ENCODE measurements at regions not wholly inside any gene's neighbourhood (a gene's known extent, or its start where the extent isn't known, plus 50 kb on each side); places are given as distances from the start of the nearest gene placed in this dataset.

DNA sequence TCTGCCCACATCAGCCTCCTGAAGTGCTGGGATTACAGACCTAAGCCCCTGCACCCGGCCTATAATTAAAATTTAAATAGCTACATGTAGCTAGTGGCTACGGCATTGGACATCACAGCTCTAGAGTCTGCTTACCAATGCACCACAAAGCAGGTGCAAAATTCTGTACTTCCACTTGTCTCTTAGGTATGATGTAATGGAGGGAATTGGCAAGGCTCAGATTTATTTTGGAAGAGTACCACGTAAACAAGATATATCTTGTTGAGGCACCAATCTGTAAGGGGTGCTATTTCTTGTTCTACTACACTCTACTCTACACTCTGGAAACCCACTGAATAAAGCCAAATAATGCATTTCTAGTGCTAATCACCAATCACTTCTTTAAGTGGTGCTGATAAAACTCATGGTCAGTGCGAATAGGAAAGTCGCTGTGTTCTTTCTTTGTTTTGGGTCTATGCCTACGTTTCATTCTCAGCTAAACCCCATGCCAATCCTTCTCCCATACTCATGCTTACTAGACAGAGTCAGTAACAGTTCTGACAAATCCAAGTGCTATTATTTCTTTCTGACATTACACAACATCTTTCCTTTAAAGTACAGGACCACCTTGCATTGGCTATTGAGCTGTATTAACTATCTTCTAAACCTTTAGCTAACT is 92.3 kb downstream of the GC start:
- Mint-ChIP-seq H3K4me3 (no peak overlapping the region), H3K36me3 (no peaks in the 10 kb centered on the region), H3K9me3 (peaks cover 0 to 6% (median 0%) of the 10 kb centered on the region in 7 donors), H3K27ac (peak overlapping the region in 1 of 7 donors; percentile 38), H3K4me1 (no peaks in the 10 kb centered on the region), H3K27me3 (ENCODE audit: low read depth in 3 of 3) (peaks cover 0 to 5% (median 2%) of the 10 kb centered on the region in 3 donors)
- Histone ChIP-seq H4K20me1 (ENCODE audit: insufficient read depth, low read length) (no peaks in the 10 kb centered on the region), H3K9ac (ENCODE audit: insufficient read depth, low read length, poor library complexity, severe bottlenecking) (no peak overlapping the region), H2AFZ (ENCODE audit: insufficient read depth, low read depth, low read length, poor library complexity, severe bottlenecking) (no peak overlapping the region), H3K4me1 (ENCODE audit: control insufficient read depth in 1 of 2, insufficient read depth in 2 of 2, low read length in 2 of 2) (no peaks in the 10 kb centered on the region), H3K4me3 (replicated peaks in 1 of 3; ENCODE audit: low read depth in 2 of 3, low read length in 3 of 3) (no peak overlapping the region), H3K4me2 (replicated peaks; ENCODE audit: extremely low read depth, low read length, poor library complexity, severe bottlenecking) (no peak overlapping the region), H3K27ac (ENCODE audit: low read depth in 1 of 2, low read length in 2 of 2) (no peak overlapping the region), H3K36me3 (replicated peaks in 1 of 2; ENCODE audit: control insufficient read depth in 1 of 2, insufficient read depth in 2 of 2, low read length in 2 of 2) (no peaks in the 10 kb centered on the region), H3K79me2 (ENCODE audit: insufficient read depth, low read length) (no peaks in the 10 kb centered on the region), H3K27me3 (ENCODE audit: control insufficient read depth in 2 of 2, insufficient read depth in 2 of 2, low read length in 2 of 2) (no peaks in the 10 kb centered on the region), H3K9me3 (replicated peaks in 1 of 2; ENCODE audit: control insufficient read depth in 1 of 2, insufficient read depth in 1 of 2, low read length in 2 of 2) (no peaks in the 10 kb centered on the region)
- TF ChIP-seq, protein P1, sequence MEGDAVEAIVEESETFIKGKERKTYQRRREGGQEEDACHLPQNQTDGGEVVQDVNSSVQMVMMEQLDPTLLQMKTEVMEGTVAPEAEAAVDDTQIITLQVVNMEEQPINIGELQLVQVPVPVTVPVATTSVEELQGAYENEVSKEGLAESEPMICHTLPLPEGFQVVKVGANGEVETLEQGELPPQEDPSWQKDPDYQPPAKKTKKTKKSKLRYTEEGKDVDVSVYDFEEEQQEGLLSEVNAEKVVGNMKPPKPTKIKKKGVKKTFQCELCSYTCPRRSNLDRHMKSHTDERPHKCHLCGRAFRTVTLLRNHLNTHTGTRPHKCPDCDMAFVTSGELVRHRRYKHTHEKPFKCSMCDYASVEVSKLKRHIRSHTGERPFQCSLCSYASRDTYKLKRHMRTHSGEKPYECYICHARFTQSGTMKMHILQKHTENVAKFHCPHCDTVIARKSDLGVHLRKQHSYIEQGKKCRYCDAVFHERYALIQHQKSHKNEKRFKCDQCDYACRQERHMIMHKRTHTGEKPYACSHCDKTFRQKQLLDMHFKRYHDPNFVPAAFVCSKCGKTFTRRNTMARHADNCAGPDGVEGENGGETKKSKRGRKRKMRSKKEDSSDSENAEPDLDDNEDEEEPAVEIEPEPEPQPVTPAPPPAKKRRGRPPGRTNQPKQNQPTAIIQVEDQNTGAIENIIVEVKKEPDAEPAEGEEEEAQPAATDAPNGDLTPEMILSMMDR (IDR thresholded peaks at IDR 0.05) = no peak
- intact Hi-C loops (cut with micrococcal nuclease) = no loop called here
- DNase-seq = no peak
- 100% methylated on average over 3 of the region's 6 CpGs for WGBS (ENCODE audit: insufficient coverage)

DNA sequence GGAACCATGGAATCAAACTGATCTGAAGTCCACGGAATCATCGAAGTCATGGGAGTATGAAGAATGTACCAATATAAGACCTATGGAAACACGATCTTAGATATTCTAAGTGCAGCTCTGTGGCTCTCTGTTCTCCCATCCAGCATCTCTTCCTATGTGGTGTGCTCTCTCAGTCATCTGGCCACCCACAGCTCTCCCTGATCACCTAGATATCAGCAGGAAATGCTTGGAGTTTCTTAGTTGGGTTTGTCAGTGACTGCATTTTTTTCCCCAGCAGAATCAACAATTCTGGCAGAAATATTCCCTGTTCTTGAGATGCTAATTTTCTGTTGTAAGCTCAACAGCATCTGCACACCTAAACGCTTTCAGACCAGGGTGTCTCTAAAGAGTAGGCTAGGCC is 94.1 kb downstream of the GC start:
- H3K36me3 Mint-ChIP-seq = no peaks in the 10 kb centered on the region
- peaks cover 0 to 6% (median 2%) of the 10 kb centered on the region in 3 donors for H3K27me3 Mint-ChIP-seq (ENCODE audit: low read depth in 3 of 3)
- H3K4me3 Mint-ChIP-seq = no peak overlapping the region
- no peaks in the 10 kb centered on the region for H3K36me3 ChIP-seq (replicated peaks in 1 of 2; ENCODE audit: control insufficient read depth in 1 of 2, insufficient read depth in 2 of 2, low read length in 2 of 2)
- no peaks in the 10 kb centered on the region for H4K20me1 ChIP-seq (ENCODE audit: insufficient read depth, low read length)
- intact Hi-C loops (cut with micrococcal nuclease) = no loop called here
- no peak for DNase-seq
- TF ChIP-seq, protein P1 (IDR thresholded peaks at IDR 0.05) = no peak
- H2AFZ ChIP-seq (ENCODE audit: insufficient read depth, low read depth, low read length, poor library complexity, severe bottlenecking) = no peak overlapping the region
- no peak overlapping the region for H3K4me2 ChIP-seq (replicated peaks; ENCODE audit: extremely low read depth, low read length, poor library complexity, severe bottlenecking)
- H3K4me3 ChIP-seq (replicated peaks in 1 of 3; ENCODE audit: low read depth in 2 of 3, low read length in 3 of 3) = no peak overlapping the region
- no peaks in the 10 kb centered on the region for H3K79me2 ChIP-seq (ENCODE audit: insufficient read depth, low read length)
- H3K4me1 Mint-ChIP-seq = no peaks in the 10 kb centered on the region
- H3K27ac ChIP-seq (ENCODE audit: low read depth in 1 of 2, low read length in 2 of 2) = no peak overlapping the region
- no peaks in the 10 kb centered on the region for H3K4me1 ChIP-seq (ENCODE audit: control insufficient read depth in 1 of 2, insufficient read depth in 2 of 2, low read length in 2 of 2)
- no peaks in the 10 kb centered on the region for H3K9me3 ChIP-seq (replicated peaks in 1 of 2; ENCODE audit: control insufficient read depth in 1 of 2, insufficient read depth in 1 of 2, low read length in 2 of 2)
- H3K27ac Mint-ChIP-seq = no peak overlapping the region
- H3K27me3 ChIP-seq (ENCODE audit: control insufficient read depth in 2 of 2, insufficient read depth in 2 of 2, low read length in 2 of 2) = no peaks in the 10 kb centered on the region
- H3K9me3 Mint-ChIP-seq = peaks cover 0 to 6% (median 0%) of the 10 kb centered on the region in 7 donors
- H3K9ac ChIP-seq (ENCODE audit: insufficient read depth, low read length, poor library complexity, severe bottlenecking) = no peak overlapping the region
- WGBS (ENCODE audit: insufficient coverage) = 94% methylated on average over 3 of the region's 4 CpGs

All from CD14-positive monocyte (primary cell).